ENCODE measurements at regions not wholly inside any gene's neighbourhood (a gene's known extent, or its start where the extent isn't known, plus 50 kb on each side); places are given as distances from the start of the nearest gene placed in this dataset.
"Not testable (repeated sequence)": the region's sequence is repeated elsewhere in the genome, so short reads cannot be mapped to it uniquely, and the experiment has no call there.

GRCh38 chr13:84823528-84823927, 941.3 kb upstream of the SLITRK1 start:
- no peak for DNase-seq

- no peak for DNase-seq
Observed at GRCh38 chr13:84821261-84821660, 939.0 kb upstream of the SLITRK1 start.

GRCh38 chr13:84816567-84817105, 934.4 kb upstream of the SLITRK1 start:
- no peak for DNase-seq

GRCh38 chr13:84812789-84813188, 930.5 kb upstream of the SLITRK1 start:
- DNase-seq: no peak

GRCh38 chr13:84812078-84812477, 929.8 kb upstream of the SLITRK1 start:
- DNase-seq: no peak

- no peak for DNase-seq
Observed at GRCh38 chr13:84810781-84811180, 928.5 kb upstream of the SLITRK1 start.

GRCh38 chr13:84802073-84802472, 919.8 kb upstream of the SLITRK1 start:
- no peak for DNase-seq

GRCh38 chr13:84784443-84785153, 902.3 kb upstream of the SLITRK1 start:
- DNase-seq: no peak

- no peak for DNase-seq
Observed at GRCh38 chr13:84777316-84777715, 895.0 kb upstream of the SLITRK1 start.

GRCh38 chr13:84776593-84776992, 894.3 kb upstream of the SLITRK1 start:
- DNase-seq: no peak

- not testable (repeated sequence) for DNase-seq
Observed at GRCh38 chr13:84775920-84776319, 893.6 kb upstream of the SLITRK1 start.

- DNase-seq: no peak
Observed at GRCh38 chr13:84774111-84774510, 891.8 kb upstream of the SLITRK1 start.

- DNase-seq: no peak
Observed at GRCh38 chr13:84760956-84761355, 878.7 kb upstream of the SLITRK1 start.

GRCh38 chr13:84749126-84749525, 866.9 kb upstream of the SLITRK1 start:
- DNase-seq: no peak

GRCh38 chr13:84745051-84745551, 862.8 kb upstream of the SLITRK1 start:
- no peak for DNase-seq

GRCh38 chr13:84744203-84744602, 861.9 kb upstream of the SLITRK1 start:
- DNase-seq: no peak

- no peak for DNase-seq
Observed at GRCh38 chr13:84741253-84741652, 859.0 kb upstream of the SLITRK1 start.

- no peak for DNase-seq
Observed at GRCh38 chr13:84739021-84739420, 856.7 kb upstream of the SLITRK1 start.

GRCh38 chr13:84737661-84738060, 855.4 kb upstream of the SLITRK1 start:
- no peak for DNase-seq

GRCh38 chr13:84730376-84730775, 848.1 kb upstream of the SLITRK1 start:
- DNase-seq: no peak

- DNase-seq: no peak
Observed at GRCh38 chr13:84705982-84706710, 823.9 kb upstream of the SLITRK1 start.

GRCh38 chr13:84702174-84702573, 819.9 kb upstream of the SLITRK1 start:
- DNase-seq: no peak

GRCh38 chr13:84697591-84697990, 815.3 kb upstream of the SLITRK1 start:
- not testable (repeated sequence) for DNase-seq

- DNase-seq: no peak
Observed at GRCh38 chr13:84686973-84687372, 804.7 kb upstream of the SLITRK1 start.
